H9 (cell line): ENCODE measurements at regions not wholly inside any gene's neighbourhood (a gene's known extent, or its start where the extent isn't known, plus 50 kb on each side); places are given as distances from the start of the nearest gene placed in this dataset.

Experiments
- DNase-seq: peaks from one replicate; pipeline ENCODE4 v3.0.0-alpha.2; 2017
- H2AFZ ChIP-seq: one replicate; pipeline ENCODE4 v1.6.1; 2013; ENCODE audit warnings: mild to moderate bottlenecking, low read length, control low read depth, moderate library complexity
- H2AK5ac ChIP-seq: 2 replicates; pipeline ENCODE4 v1.6.1; 2013; ENCODE audit warnings: low read length, control low read depth, mixed read lengths; ENCODE audit not compliant: insufficient read length
- H2BK120ac ChIP-seq: one replicate; pipeline ENCODE4 v1.6.1; 2013; ENCODE audit warnings: low read depth, mild to moderate bottlenecking, low read length, control low read depth, inconsistent platforms; ENCODE audit not compliant: poor library complexity, severe bottlenecking
- H2BK12ac ChIP-seq: 2 replicates; pipeline ENCODE4 v1.6.1; 2013; ENCODE audit warnings: low read length, control low read depth, mixed read lengths, low read depth; ENCODE audit not compliant: insufficient read length
- H2BK15ac ChIP-seq: 2 replicates; pipeline ENCODE4 v1.6.1; 2013; ENCODE audit warnings: low read depth, low read length, control low read depth
- H2BK20ac ChIP-seq: one replicate; pipeline ENCODE4 v1.6.1; 2013; ENCODE audit warnings: low read depth, mild to moderate bottlenecking, low read length, control low read depth, inconsistent platforms; ENCODE audit not compliant: poor library complexity, severe bottlenecking
- H2BK5ac ChIP-seq: 2 replicates; pipeline ENCODE4 v1.6.1; 2013; ENCODE audit warnings: low read length, control low read depth, mixed read lengths; ENCODE audit not compliant: insufficient read length
- H3K14ac ChIP-seq: 2 replicates; pipeline ENCODE4 v1.6.1; 2013; ENCODE audit warnings: low read length, control low read depth; ENCODE audit not compliant: insufficient read depth
- H3K18ac ChIP-seq: 2 replicates; pipeline ENCODE4 v1.6.1; 2013; ENCODE audit warnings: low read depth, mild to moderate bottlenecking, mixed read lengths, low read length, control low read depth; ENCODE audit not compliant: insufficient read length
- H3K23ac ChIP-seq: 2 replicates; pipeline ENCODE4 v1.6.1; 2013; ENCODE audit warnings: low read length, control low read depth, mixed read lengths, low read depth; ENCODE audit not compliant: insufficient read length
- H3K23me2 ChIP-seq: 2 replicates; pipeline ENCODE4 v1.6.1; 2013; ENCODE audit warnings: low read depth, mild to moderate bottlenecking, mixed read lengths, low read length, control low read depth; ENCODE audit not compliant: insufficient read length, poor library complexity, severe bottlenecking
- H3K27ac ChIP-seq: 2 replicates; pipeline ENCODE4 v1.5.1; 2013; ENCODE audit warnings: low read length, control low read depth, mixed read lengths, low read depth; ENCODE audit not compliant: insufficient read length
- H3K27me3 ChIP-seq: 2 replicates; pipeline ENCODE4 v1.6.1; 2013; ENCODE audit warnings: low read length, control low read depth, inconsistent platforms; ENCODE audit not compliant: insufficient read depth
- H3K4ac ChIP-seq: 2 replicates; pipeline ENCODE4 v1.6.1; 2013; ENCODE audit warnings: low read depth, mild to moderate bottlenecking, control low read depth, inconsistent platforms, low read length, moderate library complexity
- H3K4me1 ChIP-seq: 2 replicates; pipeline ENCODE4 v1.6.1; 2013; ENCODE audit warnings: low read length, control low read depth, inconsistent platforms; ENCODE audit not compliant: insufficient read depth
- H3K4me2 ChIP-seq: 2 replicates; pipeline ENCODE4 v1.6.1; 2013; ENCODE audit warnings: low read length, control low read depth, mixed read lengths; ENCODE audit not compliant: insufficient read length, insufficient read depth
- H3K56ac ChIP-seq: 2 replicates; pipeline ENCODE4 v1.6.1; 2013; ENCODE audit warnings: low read depth, mild to moderate bottlenecking, mixed read lengths, low read length, control low read depth; ENCODE audit not compliant: insufficient read length
- H3K79me1 ChIP-seq: 2 replicates; pipeline ENCODE4 v1.6.1; 2013; ENCODE audit warnings: low read depth, mild to moderate bottlenecking, moderate library complexity, low read length, control low read depth, inconsistent platforms; ENCODE audit not compliant: insufficient read depth, poor library complexity, severe bottlenecking
- H3K79me2 ChIP-seq: 2 replicates; pipeline ENCODE4 v1.6.1; 2013; ENCODE audit warnings: low read length, control low read depth, inconsistent platforms; ENCODE audit not compliant: insufficient read depth
- H3K9ac ChIP-seq: 2 replicates; pipeline ENCODE4 v1.6.1; 2013; ENCODE audit warnings: low read length, control low read depth, mixed read lengths; ENCODE audit not compliant: insufficient read length; ENCODE audit errors: extremely low read depth
- H3K9me3 ChIP-seq: one replicate; pipeline ENCODE4 v1.6.1; 2013; ENCODE audit warnings: low read depth, low read length, inconsistent platforms; ENCODE audit not compliant: control insufficient read depth
- H3T11ph ChIP-seq: one replicate; pipeline ENCODE4 v1.6.1; 2013; ENCODE audit warnings: mild to moderate bottlenecking, low read length, control low read depth, inconsistent platforms
- H4K20me1 ChIP-seq: one replicate; pipeline ENCODE4 v1.6.1; 2013; ENCODE audit not compliant: control insufficient read depth, insufficient read length, insufficient read depth
- H4K5ac ChIP-seq: 2 replicates; pipeline ENCODE4 v1.6.1; 2013; ENCODE audit warnings: low read depth, mild to moderate bottlenecking, mixed read lengths, low read length, control low read depth; ENCODE audit not compliant: insufficient read length
- H4K8ac ChIP-seq: replicated peaks from 2 replicates; pipeline ENCODE4 v1.6.1; 2013; ENCODE audit warnings: low read length, control low read depth, mixed read lengths, low read depth; ENCODE audit not compliant: insufficient read length
- H4K91ac ChIP-seq: 2 replicates; pipeline ENCODE4 v1.6.1; 2013; ENCODE audit warnings: low read depth, mild to moderate bottlenecking, moderate library complexity, mixed read lengths, low read length, control low read depth; ENCODE audit not compliant: insufficient read length
- H3K27ac Mint-ChIP-seq, 3 experiments: 2 replicates in 2 of 3; 3 replicates in 1 of 3; pipeline ENCODE4 v1.8.0; 2020 to 2021; ENCODE audit warnings: mixed read lengths in 3 of 3, mild to moderate bottlenecking in 1 of 3, moderate library complexity in 1 of 3
- H3K27me3 Mint-ChIP-seq: 2 replicates; pipeline ENCODE4 v1.8.0; 2021; ENCODE audit warnings: low read depth, mild to moderate bottlenecking, moderate library complexity, mixed read lengths
- H3K36me3 Mint-ChIP-seq, 3 experiments: 2 replicates in 2 of 3; 3 replicates in 1 of 3; pipeline ENCODE4 v1.8.0; 2020 to 2021; ENCODE audit warnings: low read depth in 3 of 3, mixed read lengths in 3 of 3; ENCODE audit not compliant: insufficient read depth in 1 of 3
- H3K4me1 Mint-ChIP-seq, 2 experiments: 2 replicates each; pipeline ENCODE4 v1.8.0; 2020; ENCODE audit warnings: mixed read lengths in 2 of 2
- H3K4me3 Mint-ChIP-seq, 2 experiments: 2 replicates in 1 of 2; 3 replicates in 1 of 2; pipeline ENCODE4 v1.8.0; 2020 to 2021; ENCODE audit warnings: mild to moderate bottlenecking in 2 of 2, mixed read lengths in 2 of 2, moderate library complexity in 1 of 2
- H3K9me3 Mint-ChIP-seq, 2 experiments: 2 replicates in 1 of 2; 3 replicates in 1 of 2; pipeline ENCODE4 v1.8.0; 2020; ENCODE audit warnings: mild to moderate bottlenecking in 2 of 2, mixed read lengths in 2 of 2, moderate library complexity in 1 of 2
- WGBS: extraction: QIAGEN DNeasy Blood & Tissue Kit; methylation state at CpG from one replicate; pipeline ENCODE4 v1.1.7; 2013; ENCODE audit warnings: missing lambda C conversion rate, low lambda C conversion rate, mixed read lengths; ENCODE audit not compliant: insufficient read length; ENCODE audit errors: extremely low coverage; 5-methylcytosine and 5-hydroxymethylcytosine counted together
- TF ChIP-seq, protein P1 (sequence below): fragments of 200-600 bp; sonication (generic); conservative IDR thresholded peaks from 3 replicates; pipeline ENCODE4 v1.8.0; 2021; ENCODE audit warnings: antibody characterized with exemption, mild to moderate bottlenecking

DNA sequence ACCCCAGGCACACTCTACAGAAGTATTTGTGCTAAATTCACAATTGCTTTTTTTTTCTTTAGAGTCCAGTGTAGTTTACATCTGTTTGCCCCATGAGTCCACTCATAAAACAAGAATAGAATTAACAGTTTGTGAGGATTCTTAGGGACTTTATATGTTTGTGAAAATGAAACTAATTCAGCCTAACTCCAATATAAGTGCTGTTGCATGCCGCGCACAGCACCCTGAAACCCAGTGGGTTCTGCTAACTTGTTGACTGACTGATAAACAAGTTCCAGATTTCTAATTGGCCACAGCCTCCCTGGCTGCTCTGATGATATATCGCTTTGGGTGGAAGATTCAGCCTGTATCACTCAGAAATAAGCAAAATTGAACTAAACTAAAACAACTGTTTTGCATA, 561.4 kb downstream of the PKHD1 start:
- WGBS: no CpG with 5 or more reads among the region's 3 CpGs
- H3K27me3 ChIP-seq: no peaks in the 10 kb centered on the region
- H3K9me3 Mint-ChIP-seq: no peaks in the 10 kb centered on the region
- peaks cover 21% of the 10 kb centered on the region for H3K27me3 Mint-ChIP-seq
- TF ChIP-seq, protein P1, sequence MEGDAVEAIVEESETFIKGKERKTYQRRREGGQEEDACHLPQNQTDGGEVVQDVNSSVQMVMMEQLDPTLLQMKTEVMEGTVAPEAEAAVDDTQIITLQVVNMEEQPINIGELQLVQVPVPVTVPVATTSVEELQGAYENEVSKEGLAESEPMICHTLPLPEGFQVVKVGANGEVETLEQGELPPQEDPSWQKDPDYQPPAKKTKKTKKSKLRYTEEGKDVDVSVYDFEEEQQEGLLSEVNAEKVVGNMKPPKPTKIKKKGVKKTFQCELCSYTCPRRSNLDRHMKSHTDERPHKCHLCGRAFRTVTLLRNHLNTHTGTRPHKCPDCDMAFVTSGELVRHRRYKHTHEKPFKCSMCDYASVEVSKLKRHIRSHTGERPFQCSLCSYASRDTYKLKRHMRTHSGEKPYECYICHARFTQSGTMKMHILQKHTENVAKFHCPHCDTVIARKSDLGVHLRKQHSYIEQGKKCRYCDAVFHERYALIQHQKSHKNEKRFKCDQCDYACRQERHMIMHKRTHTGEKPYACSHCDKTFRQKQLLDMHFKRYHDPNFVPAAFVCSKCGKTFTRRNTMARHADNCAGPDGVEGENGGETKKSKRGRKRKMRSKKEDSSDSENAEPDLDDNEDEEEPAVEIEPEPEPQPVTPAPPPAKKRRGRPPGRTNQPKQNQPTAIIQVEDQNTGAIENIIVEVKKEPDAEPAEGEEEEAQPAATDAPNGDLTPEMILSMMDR: no peak
- H4K5ac ChIP-seq: no peak overlapping the region
- no peak overlapping the region for H3K4me2 ChIP-seq
- no peak overlapping the region for H4K91ac ChIP-seq
- DNase-seq: no peak
- no peak overlapping the region for H3K4me3 Mint-ChIP-seq
- H3K36me3 Mint-ChIP-seq: no peaks in the 10 kb centered on the region
- no peak overlapping the region for H3K23ac ChIP-seq
- H3K79me1 ChIP-seq: no peaks in the 10 kb centered on the region
- no peak overlapping the region for H2BK5ac ChIP-seq
- no peaks in the 10 kb centered on the region for H3K9me3 ChIP-seq
- H2BK12ac ChIP-seq: no peak overlapping the region
- no peak overlapping the region for H3T11ph ChIP-seq
- H2AFZ ChIP-seq: no peak overlapping the region
- no peak overlapping the region for H2BK15ac ChIP-seq
- H3K4ac ChIP-seq: no peak overlapping the region
- H2BK20ac ChIP-seq: no peak overlapping the region
- H3K23me2 ChIP-seq: no peaks in the 10 kb centered on the region
- no peak overlapping the region for H2AK5ac ChIP-seq
- no peaks in the 10 kb centered on the region for H4K20me1 ChIP-seq
- no peak overlapping the region for H3K14ac ChIP-seq
- no peak overlapping the region for H3K27ac ChIP-seq
- H3K79me2 ChIP-seq: no peaks in the 10 kb centered on the region
- H3K9ac ChIP-seq: no peak overlapping the region
- no peak overlapping the region for H2BK120ac ChIP-seq
- no peak overlapping the region for H4K8ac ChIP-seq
- H3K4me1 Mint-ChIP-seq: peaks cover 7 to 12% of the 10 kb centered on the region in 2 experiments
- H3K27ac Mint-ChIP-seq: no peak overlapping the region
- no peak overlapping the region for H3K18ac ChIP-seq
- H3K4me1 ChIP-seq: no peaks in the 10 kb centered on the region
- H3K56ac ChIP-seq: no peak overlapping the region
